NCI-H1436 treated with DMSO at 0.1 percent for 48 hours (cell line): ENCODE measurements at regions not wholly inside any gene's neighbourhood (a gene's known extent, or its start where the extent isn't known, plus 50 kb on each side); places are given as distances from the start of the nearest gene placed in this dataset.

ENCODE experiments used
- DNase-seq: peaks from one replicate; lab custom pipeline; 2025; lab: John Stamatoyannopoulos, UW

DNA sequence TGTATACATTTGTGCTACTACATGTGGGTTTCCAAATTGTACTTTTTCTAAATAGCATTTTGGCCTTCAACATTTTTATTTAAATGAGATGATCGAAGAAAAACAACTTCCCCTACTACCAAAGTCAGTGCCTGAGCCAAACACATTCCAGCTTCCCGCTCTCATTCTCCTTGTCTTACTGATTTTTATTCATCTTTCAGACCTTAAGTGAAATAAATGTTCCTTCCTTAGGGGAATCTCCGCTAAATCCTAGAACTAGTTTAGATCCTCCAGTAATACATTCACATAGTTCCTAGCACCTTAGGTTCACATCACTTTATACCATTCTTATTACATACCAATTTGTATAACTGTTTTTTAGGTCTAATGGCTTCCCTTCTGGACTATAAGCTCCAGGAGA, 122.3 kb upstream of the COL3A1 start:
- no peak for DNase-seq

DNA sequence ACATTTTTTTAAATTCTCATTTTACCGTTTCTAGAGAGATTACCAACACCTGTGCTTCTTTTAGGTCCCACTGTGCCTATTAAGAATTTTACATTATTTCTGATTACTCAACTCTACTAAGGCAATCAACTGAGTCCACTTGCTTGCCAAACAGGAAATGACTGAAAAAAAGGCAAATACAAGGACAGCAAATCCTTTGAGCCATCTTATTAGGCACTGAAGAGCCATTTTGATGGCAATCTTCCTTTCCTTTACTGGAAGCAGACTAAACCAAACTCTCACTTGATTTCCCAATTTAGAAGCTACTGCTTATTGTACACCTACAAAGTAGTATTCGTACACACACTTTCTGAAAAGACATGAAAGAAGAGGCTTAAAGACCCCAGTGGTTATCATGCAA, 121.4 kb upstream of the COL3A1 start:
- DNase-seq = no peak

DNA sequence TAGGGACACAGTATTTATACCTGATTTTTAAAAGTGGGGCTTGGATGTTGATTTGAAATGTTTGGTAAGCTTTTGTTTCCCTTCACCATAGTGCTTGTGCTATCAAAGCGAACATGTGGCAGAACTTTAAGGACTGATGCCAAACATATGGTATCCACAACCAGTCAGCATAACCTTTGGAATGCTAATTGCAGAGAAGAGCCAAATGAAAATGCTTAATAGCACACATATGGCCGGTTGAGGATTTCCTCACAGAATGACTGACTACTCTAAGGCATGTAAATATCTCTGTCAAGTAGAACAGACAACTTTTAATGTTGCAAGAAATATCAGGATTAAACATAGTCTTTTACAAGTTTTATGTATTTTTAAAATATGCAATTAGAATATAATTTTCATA, 120.9 kb upstream of the COL3A1 start:
- DNase-seq = no peak

DNA sequence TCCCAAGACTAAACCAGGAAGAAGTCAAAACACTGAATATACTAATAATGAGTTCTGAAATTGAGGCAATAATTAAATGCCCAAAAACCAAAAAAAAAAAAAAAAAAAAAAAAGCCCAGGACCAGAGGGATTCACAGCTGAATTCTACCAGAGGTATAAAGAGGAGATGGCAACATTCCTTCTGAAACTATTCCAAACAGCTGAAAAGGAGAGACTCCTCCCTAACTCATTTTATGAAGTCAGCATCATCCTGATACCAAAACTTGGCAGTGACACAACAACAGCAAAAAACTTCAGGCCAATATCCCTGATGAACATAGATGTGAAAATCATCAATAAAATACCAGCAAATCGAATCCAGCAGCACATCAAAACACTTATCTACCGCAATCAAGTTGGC, 108.5 kb upstream of the COL3A1 start:
- DNase-seq = no peak

DNA sequence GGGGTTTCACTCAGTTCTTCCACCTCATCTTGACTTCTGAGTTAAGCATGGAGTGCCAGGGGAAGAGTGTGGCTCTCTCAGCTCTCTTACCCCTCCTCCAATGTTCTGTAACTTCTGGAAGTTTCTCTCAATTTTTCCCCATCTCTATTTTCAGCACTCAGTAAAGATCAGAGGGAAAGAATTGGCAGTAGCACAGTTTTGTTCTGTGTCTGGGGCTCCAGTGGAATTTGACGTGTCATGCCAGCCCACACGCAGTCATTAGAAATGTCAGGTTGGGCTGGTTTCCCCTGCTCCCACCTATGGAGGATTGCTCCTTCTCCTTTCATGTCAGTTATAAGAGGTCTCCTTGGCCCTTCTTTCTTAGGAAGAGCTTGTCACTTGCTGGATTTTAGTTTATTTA, 104.6 kb upstream of the COL3A1 start:
- DNase-seq = no peak

DNA sequence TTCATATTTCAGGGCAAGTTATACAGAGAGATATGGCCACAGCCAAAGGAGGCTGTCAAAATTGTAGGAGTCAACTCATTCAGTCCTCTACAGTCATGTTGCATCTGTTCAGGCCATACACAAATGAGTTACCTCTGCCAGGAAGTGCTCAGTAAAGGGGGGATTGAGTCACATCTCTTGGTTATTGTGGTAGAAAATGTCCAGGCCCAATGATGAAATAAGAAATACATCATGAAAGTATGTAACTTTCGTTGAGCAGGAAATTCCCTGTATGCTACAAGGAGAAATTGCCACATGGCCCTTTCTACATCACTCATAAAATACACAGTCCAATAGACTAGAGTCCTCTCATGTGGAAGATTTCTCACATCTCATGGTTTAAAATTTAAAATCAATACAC, 103.9 kb upstream of the COL3A1 start:
- DNase-seq = no peak

DNA sequence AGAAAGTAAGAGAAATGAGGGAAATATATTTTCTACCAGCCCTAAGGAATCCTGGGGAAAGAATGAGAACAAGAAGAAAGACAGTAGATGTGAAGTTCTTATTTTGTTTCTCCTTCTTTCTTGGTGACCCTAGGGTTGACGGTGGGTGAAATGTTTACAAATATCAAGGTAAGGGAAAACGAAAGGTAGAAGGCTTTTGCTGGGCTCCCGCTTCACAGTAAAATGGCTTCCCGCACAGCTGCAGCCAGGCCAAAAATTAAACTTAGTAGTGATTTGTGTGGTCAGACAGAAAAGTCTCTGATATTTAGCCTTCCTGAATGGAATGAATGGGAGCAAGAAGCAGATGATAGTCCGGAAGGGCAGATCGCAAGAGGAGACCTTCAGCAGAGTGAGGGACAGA, 99.1 kb upstream of the COL3A1 start:
- no peak for DNase-seq

DNA sequence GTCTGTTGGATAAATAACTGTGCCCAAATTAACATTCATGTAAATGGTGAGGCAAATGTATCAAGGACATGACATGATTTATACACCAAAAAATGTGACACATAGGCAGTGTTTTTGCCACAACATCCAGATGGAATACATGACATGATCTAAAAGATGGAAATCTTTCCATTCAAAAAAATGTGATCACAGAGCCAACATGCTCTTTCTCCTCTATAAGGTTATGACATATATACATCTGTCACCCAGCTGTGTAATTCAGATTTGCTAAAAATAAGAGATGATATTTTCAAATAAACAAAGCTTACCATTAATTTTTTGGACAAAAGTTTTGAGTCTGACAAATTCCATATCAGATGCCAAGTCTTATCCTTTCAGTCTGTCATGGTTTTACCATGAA, 95.5 kb upstream of the COL3A1 start:
- DNase-seq = no peak

DNA sequence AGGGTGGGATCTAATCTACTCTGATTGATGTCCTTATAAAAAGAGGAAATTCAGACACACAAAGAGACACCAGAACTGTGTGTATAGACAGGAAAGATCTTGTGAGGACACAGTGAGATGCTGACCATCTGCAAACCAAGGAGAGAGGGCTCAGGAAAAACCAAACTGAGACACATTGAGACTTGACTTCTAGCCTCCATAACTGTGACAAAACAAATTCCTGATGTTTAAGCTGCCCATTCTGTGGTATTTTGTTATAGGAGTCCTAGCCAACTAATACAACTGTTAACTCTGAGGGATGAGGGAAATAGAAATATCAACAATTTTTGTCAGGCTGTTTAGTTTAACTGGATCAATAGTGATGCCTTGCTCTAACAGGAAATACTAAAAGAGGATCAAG, 93.4 kb upstream of the COL3A1 start:
- no peak for DNase-seq

DNA sequence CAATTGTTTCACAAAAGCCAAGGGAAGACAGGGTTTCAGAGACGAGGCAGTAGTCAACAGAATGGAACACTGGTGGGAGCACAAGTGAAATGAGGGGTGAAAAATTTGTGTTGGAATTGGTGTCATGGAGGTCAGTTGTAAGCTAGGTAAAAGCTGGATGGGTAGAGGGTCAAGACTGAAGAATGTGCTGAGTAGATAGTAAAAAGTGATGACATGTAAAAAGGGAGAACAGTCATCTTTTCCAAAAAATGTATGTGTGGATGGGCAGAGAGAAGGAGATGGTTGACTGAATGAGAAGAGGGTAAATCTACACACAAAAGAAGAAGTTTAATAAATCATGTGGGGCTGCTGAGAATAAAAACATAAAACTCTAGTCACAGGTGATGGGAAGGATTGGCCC, 92.7 kb upstream of the COL3A1 start:
- DNase-seq = no peak

DNA sequence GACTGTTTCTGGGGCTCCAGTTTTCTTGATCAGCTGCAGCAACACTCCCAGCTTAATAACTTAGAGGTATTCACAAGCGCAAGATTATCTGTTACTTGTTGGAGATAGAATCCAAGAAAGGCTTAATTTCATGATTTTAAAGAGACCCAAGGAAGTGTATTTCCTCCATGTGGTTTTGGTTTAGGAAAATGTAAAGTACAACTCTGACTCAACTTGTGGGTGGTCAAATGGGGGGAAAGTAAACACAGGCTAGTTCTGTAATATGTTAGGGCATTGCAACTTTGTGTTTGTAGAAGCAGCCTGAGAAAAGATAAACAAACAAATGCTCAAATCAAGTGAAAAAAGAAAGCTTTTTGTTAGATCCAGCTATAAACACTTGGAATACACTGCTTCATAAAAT, 90.1 kb upstream of the COL3A1 start:
- no peak for DNase-seq

DNA sequence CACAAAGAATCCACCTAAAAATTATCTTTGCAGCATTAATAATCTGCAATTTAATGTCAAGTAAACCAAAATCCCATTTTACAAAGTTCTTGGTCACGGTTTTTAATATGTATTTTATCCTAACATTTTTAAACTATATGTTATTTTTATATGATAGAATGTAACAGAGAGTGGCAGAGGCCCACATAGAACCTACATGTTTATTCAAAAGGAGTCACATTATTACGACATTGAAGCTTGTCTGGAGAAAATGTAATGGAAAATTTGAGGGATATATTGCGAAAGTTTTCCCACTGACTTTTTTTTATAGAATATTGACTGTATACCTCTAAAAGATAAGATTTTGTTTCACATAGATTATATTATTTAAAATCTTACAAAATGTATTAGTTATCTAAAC, 89.7 kb upstream of the COL3A1 start:
- DNase-seq = no peak

DNA sequence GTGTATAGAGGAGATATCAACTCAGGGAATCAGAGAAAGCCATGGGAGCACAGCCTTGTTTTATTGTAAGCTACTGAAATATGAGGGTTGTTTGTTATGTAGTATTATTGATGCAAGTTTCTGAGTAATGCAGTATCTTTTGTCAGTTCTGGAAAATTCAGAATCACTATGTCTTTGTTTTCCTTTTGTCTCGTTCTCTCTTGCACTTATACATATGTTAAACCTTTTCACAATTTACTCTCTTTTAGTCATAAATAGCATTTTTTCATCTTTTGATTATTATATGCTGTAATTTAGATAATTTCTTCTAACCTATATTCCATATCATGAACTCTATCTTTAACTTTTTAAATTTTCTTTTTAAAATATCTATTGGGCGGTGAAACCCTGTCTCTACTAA, 85.0 kb upstream of the COL3A1 start:
- DNase-seq = no peak

DNA sequence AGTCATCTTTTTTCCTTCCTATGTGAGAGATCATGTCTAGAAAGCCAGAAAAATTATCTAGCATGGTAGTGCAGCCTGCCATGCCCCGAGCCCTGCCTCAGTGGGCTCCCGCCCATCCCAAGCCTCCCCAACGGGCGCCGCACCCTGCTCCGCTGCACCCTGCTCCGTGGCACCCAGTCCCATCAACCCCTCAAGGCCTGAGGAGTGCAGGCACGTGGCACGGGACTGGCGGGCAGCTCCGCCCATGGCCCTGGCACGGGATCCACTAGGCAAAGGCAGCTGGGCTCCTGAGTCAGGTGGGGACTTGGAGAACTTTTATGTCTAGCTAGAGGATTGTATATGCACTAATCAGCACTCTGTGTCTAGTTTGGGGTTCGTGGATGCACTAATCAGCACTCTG, 83.4 kb upstream of the COL3A1 start:
- DNase-seq = no peak

DNA sequence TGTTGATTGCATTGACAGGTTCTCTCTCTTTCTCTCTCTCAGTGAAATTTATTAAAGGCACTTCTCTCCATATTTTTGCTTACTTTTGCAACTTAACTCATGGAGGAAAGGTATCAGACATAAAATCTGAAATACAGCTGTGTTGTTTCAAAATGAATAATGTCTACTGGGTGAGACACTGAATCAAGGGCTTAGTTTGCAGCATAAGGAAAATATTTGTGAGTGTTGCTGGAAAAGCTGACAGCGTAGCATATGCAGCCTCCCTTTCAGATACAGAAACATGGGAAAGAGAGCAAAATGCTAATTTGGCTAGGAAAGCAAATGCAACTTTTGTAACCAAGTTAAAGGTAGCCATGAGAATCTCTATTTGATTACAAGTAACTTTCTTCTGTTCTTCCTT, 81.5 kb upstream of the COL3A1 start:
- DNase-seq = no peak

DNA sequence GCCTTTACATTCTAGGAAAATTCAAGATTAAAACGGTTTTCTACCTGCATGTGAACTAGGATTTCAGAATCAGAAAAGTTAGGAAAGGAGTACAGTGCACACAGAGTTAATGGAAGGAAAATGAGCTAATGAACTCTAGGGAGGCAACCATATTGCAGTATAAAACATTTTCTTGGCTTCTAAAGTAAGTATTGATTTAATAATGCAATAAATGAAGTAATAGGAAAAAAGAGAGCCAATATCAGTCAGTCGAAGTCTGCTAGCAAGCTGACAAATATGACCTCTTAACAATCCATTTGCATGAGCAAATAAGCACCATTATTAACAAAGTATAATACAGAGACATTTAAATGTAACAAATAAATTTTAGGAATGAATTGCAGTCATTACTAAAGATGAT, 80.2 kb upstream of the COL3A1 start:
- DNase-seq = no peak

DNA sequence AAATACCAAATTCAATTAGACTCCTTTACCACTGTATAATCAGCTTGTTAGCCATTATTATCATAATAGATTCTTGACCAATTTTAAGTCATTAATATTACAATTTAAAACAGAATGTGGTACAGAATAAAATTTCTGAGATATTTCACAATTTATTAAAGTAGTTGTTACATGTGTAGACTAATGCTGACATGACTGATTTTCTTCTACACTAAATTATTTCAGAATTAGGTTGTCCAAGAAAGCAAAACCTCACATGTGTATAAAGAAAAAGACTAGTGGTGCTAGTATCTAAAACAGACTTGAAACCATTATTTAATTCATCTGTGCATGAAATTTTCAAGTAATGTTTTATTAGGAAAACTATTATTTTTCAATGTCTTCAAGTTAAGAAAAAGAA, 79.2 kb upstream of the COL3A1 start:
- no peak for DNase-seq

DNA sequence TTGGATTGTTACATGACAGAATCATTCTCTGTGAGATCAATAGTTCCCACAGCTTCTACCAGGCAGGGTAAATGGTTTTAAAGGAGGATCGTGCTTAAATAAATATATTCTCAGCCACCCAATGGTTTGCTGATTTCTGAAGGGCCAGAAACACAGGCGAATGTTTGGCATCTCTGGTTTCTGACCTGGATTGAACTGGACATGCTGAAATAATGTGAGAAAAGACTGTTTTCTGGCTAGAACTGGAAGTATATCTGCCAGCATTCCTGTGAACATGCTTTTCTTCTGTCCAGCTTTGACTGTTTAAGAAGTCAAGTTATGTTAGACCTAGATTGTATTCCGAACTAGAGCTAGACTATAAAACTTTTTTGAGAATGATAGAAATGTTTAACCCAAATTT, 77.1 kb upstream of the COL3A1 start:
- DNase-seq = no peak

DNA sequence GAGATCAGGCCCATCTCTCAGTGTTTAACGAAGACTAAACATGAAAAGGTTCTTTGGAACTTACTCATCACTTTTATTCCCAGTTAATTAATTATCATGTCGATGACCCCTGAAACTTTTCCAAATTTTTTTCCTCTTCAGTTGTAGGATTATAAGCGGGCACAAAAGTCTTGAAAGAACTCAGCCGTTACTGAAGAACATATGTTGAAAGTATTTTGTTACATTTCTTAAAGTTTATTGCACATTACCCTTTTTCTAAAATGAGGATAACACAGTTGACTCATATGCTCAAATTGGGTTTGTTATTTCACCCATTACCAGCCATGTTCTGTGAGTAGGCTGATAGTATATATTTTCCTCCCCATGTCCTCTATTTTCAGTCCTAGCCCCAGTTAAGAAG, 75.9 kb upstream of the COL3A1 start:
- no peak for DNase-seq

DNA sequence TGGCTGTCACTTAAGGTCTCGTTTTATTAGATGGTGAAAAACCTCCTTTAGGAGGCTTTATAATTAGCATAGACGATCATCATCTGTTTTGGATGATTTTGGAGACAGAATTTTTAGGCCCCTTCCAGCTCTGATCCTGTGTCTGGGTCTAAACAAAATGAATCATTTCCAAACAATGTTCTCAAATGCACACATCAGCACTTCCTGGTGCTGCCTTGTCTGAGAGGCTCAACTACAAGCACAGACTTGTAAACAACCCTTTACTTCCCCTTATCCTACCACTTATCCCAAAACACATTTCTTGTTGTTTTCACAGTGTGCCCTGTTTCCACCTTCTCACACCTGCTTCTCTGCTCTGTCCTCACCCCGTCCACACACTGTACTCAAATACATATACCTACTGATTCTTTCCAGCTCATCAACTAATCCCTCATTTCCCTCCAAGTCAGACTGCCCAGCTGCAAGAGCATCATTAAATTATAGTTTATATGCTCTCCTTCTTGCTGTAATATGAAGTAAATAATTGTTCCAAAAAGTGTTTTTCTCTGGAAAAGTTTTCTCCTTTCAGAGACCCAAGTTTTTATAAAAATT, 71.2 kb upstream of the COL3A1 start:
- DNase-seq = no peak

DNA sequence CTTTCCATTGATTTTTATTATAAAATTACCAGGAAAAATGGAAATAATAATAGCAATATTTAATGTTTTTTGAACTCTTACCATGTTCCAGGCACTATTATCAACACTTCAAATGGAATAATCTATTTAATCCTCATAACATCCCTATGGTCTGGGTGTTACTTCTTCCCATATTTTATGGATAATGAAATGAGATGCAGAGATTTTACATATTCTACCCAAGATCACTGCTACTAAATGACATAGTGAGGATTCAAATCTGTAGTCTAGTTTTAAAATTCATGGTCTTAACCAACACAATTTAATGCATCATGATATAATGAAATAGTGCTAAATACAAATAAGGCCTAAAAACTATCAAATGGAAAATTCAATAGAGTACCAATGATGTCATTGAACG, 70.4 kb upstream of the COL3A1 start:
- DNase-seq = no peak

DNA sequence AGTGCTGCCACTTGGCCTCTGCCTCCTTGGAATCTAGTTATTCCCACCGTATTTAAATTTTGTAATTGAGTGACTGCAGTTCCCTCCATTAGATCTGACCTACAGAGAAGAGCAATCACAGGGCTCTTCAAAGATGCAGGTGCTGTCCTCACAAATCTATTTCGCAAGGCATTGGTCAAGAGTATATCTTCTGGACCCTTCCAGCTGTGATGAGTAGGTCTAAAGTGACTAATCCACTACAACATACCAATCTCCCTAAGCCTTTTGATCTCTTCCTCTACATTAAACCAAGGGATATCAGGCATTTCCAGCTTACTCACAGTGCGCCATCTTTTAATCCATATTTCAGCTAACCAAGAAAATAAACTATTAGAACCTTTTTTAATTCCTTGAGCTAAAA, 65.1 kb upstream of the COL3A1 start:
- DNase-seq = no peak

DNA sequence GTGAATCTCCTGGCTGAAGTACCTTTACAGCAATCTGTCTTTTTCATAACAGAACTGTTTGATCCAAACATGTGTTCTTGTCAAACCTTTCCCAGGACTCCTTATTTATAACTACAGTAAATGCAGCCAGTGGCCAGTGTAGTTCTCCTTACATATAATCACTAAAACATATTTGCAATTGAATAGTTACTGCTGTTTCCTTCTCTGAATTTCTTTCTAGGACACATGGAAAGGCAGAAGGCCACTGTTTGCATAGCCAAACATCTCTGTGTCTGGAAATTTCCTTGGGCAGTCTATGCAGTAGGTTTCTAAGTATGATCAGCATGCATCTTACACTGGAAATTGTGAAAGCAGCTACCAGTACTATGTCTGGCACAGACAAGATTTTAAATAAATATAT, 57.4 kb upstream of the COL3A1 start:
- DNase-seq = no peak

DNA sequence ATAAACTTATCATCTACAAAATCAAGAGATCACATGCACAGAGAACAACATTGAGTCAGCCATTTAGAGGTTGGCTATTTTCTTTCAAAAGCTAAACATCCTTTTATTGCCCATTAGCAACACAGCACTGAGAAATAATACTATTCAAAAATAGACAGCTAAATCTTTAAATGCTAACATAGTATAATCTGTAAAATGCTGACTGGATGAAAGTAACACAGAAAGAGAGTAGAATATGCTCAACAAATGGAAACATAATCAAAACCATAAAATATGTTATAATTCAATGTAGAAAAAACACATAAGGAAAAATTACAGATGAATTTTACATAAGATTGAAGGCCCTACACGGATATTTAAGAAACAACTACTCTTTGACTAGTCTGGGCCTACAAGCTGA, 56.5 kb upstream of the COL3A1 start:
- no peak for DNase-seq

DNA sequence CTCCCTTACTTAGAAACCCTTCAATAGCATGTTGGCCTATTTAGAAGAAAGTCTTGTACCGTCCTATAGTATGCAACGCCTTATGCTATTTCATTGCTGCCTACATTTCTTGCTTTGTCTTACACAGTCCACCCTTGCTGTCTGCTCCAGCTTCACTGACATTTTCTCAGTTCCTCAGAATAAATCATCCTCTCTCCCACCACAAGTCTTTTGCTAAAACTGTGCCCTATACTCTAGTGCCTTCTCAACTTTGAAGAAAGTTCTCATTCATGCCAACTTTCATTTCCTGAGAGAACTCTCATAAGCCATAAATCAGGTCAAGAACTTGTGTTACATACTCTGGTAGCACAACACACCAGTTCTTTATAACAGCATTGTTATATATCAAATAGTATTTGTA, 54.3 kb upstream of the COL3A1 start:
- no peak for DNase-seq
